SK-N-SH treated with all-trans-retinoic acid at 6 μM for 48 hours (cell line): ENCODE measurements at regions not wholly inside any gene's neighbourhood (a gene's known extent, or its start where the extent isn't known, plus 50 kb on each side); places are given as distances from the start of the nearest gene placed in this dataset.

Experiments used
- ARNTL ChIP-seq: fragments of 450-650 bp; formaldehyde crosslinking; IDR thresholded peaks from 2 replicates; pipeline ENCODE4 v1.5.0; 2020; ENCODE audit warnings: low read depth, mild to moderate bottlenecking, moderate library complexity, borderline replicate concordance
- POU6F1 ChIP-seq: fragments of 250-450 bp; sonication (Bioruptor Pico); IDR thresholded peaks from 2 replicates; pipeline ENCODE4 v1.8.0; 2021; ENCODE audit warnings: low read depth, mild to moderate bottlenecking, moderate library complexity, borderline replicate concordance

GRCh38 chr14:41380017-41380416 is 226.7 kb upstream of the LRFN5 start:
- TF ChIP-seq ARNTL (CRISPR knock-in tag) (no peak), POU6F1 (CRISPR knock-in tag) (no peak)
